Peyer's patch (tissue), 4 donors: ENCODE measurements at regions not wholly inside any gene's neighbourhood (a gene's known extent, or its start where the extent isn't known, plus 50 kb on each side); places are given as distances from the start of the nearest gene placed in this dataset.

ENCODE experiments used
- POLR2A ChIP-seq, 2 donors: fragments of 450-650 bp; IDR thresholded peaks; one replicate each; pipeline ENCODE4 v1.5.1; 2017; ENCODE audit warnings: antibody characterized with exemption in 2 of 2, mild to moderate bottlenecking in 2 of 2, moderate library complexity in 2 of 2
- TF ChIP-seq, protein P1 (sequence below), 6 experiments: fragments of 450-650 bp in 4 of 6; fragments of 200-600 bp in 2 of 6; sonication (generic) in 1 of 6; IDR thresholded peaks; one replicate each; pipeline ENCODE4 v1.5.1; 2017 to 2019; ENCODE audit warnings: antibody characterized with exemption in 6 of 6, mild to moderate bottlenecking in 3 of 6, moderate library complexity in 1 of 6

DNA sequence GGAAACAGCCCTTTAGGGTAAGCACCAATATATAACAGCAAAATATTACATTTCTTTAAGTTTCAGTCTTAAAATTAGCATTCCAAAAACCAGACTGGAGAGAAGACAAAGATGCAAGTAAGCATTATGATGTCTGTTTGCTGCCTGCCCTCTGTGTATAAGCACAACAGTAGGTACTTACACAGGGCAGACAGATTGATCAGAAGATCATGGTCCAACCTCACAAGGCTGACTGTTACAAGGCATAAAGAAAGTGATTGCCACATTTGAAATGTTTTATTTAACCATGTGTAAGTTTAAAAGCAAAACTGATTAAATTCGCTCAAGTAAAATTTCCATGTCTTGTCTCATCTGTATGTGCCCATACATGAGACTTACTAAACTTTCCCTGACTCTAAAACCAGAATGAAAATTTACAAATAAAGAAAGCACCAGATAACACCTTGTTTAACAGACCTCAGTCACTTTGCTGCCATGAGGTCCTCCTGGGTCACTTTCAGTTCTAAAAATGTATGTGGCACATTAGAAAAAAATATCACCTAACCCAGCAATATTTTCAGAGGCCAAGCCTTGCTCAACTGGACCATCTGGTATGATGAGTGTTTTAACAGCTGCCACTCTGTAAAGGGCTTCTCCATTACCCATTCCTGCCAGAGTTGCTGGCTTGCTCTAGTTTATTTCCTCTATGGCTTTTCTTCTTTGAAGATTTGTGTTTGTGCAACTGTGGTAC lies 297.0 kb downstream of the RBM26 start:
- TF ChIP-seq, protein P1, sequence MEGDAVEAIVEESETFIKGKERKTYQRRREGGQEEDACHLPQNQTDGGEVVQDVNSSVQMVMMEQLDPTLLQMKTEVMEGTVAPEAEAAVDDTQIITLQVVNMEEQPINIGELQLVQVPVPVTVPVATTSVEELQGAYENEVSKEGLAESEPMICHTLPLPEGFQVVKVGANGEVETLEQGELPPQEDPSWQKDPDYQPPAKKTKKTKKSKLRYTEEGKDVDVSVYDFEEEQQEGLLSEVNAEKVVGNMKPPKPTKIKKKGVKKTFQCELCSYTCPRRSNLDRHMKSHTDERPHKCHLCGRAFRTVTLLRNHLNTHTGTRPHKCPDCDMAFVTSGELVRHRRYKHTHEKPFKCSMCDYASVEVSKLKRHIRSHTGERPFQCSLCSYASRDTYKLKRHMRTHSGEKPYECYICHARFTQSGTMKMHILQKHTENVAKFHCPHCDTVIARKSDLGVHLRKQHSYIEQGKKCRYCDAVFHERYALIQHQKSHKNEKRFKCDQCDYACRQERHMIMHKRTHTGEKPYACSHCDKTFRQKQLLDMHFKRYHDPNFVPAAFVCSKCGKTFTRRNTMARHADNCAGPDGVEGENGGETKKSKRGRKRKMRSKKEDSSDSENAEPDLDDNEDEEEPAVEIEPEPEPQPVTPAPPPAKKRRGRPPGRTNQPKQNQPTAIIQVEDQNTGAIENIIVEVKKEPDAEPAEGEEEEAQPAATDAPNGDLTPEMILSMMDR (IDR thresholded peaks at IDR 0.05): no peak
- TF ChIP-seq POLR2A (IDR thresholded peaks at IDR 0.05): no peak
